RWPE2 (cell line): ENCODE measurements at regions not wholly inside any gene's neighbourhood (a gene's known extent, or its start where the extent isn't known, plus 50 kb on each side); places are given as distances from the start of the nearest gene placed in this dataset.

Experiments used
- ATAC-seq: fragments of 200-7000 bp; cut with Tn5 transposase; 3 replicates; pipeline ENCODE4 v1.9.1; 2021; ENCODE audit warnings: low read depth
- DNase-seq: peaks from one replicate; pipeline ENCODE4 v3.0.0-alpha.2; 2020; ENCODE audit warnings: low spot score
- H3K27ac ChIP-seq: fragments of 450-650 bp; 2 replicates; pipeline ENCODE4 v1.5.1; 2017; ENCODE audit warnings: mild to moderate bottlenecking; ENCODE audit not compliant: poor library complexity, severe bottlenecking
- H3K27me3 ChIP-seq: fragments of 250-450 bp; sonication (Bioruptor Pico); 2 replicates; pipeline ENCODE4 v1.5.1; 2021; ENCODE audit warnings: mild to moderate bottlenecking, moderate library complexity; ENCODE audit not compliant: insufficient read depth, poor library complexity, severe bottlenecking
- H3K36me3 ChIP-seq: fragments of 250-450 bp; sonication (Bioruptor Pico); 2 replicates; pipeline ENCODE4 v1.5.1; 2020; ENCODE audit warnings: low read depth, mild to moderate bottlenecking, moderate library complexity
- H3K4me1 ChIP-seq: fragments of 250-450 bp; sonication (Bioruptor Pico); 2 replicates; pipeline ENCODE4 v1.5.1; 2021; ENCODE audit warnings: mild to moderate bottlenecking, moderate library complexity; ENCODE audit not compliant: insufficient read depth, poor library complexity, severe bottlenecking
- H3K4me3 ChIP-seq: fragments of 250-450 bp; sonication (Bioruptor Pico); 2 replicates; pipeline ENCODE4 v1.5.1; 2021; ENCODE audit warnings: mild to moderate bottlenecking, moderate library complexity; ENCODE audit not compliant: severe bottlenecking
- H3K9me3 ChIP-seq: fragments of 250-450 bp; sonication (Bioruptor Pico); 2 replicates; pipeline ENCODE4 v1.5.1; 2021; ENCODE audit warnings: mild to moderate bottlenecking, moderate library complexity; ENCODE audit not compliant: severe bottlenecking
- CTCF ChIP-seq: fragments of 450-650 bp; IDR thresholded peaks from one replicate; pipeline ENCODE4 v1.5.1; 2017; ENCODE audit warnings: mild to moderate bottlenecking, moderate library complexity; ENCODE audit not compliant: poor library complexity, severe bottlenecking

GRCh38 chr4:53744446-53745160, 153.3 kb upstream of the LNX1 start:
- TF ChIP-seq CTCF: no peak
- Histone ChIP-seq H3K27ac (no peak overlapping the region), H3K4me1 (no peaks in the 10 kb centered on the region), H3K4me3 (no peak overlapping the region), H3K9me3 (no peaks in the 10 kb centered on the region), H3K36me3 (no peaks in the 10 kb centered on the region), H3K27me3 (no peaks in the 10 kb centered on the region)
- ATAC-seq (no peak), DNase-seq (no peak)

GRCh38 chr4:53734584-53735353, 143.5 kb upstream of the LNX1 start:
- Histone ChIP-seq H3K4me3 (no peak overlapping the region), H3K4me1 (peaks cover 21% of the 10 kb centered on the region), H3K36me3 (no peaks in the 10 kb centered on the region), H3K27me3 (no peaks in the 10 kb centered on the region), H3K27ac (peak overlapping the region; percentile 95), H3K9me3 (peaks cover 2% of the 10 kb centered on the region)
- no peak for TF ChIP-seq CTCF
- DNase-seq: no peak
- ATAC-seq: peak; percentile 79

GRCh38 chr4:53734182-53734581, 142.9 kb upstream of the LNX1 start:
- H3K4me3 ChIP-seq: no peak overlapping the region
- ATAC-seq: no peak
- H3K36me3 ChIP-seq: no peaks in the 10 kb centered on the region
- no peak for TF ChIP-seq CTCF
- H3K27ac ChIP-seq: peak overlapping the region; percentile 95
- H3K4me1 ChIP-seq: peaks cover 21% of the 10 kb centered on the region
- no peak for DNase-seq
- no peaks in the 10 kb centered on the region for H3K27me3 ChIP-seq
- H3K9me3 ChIP-seq: peaks cover 2% of the 10 kb centered on the region

- no peak for TF ChIP-seq CTCF
These were observed 141.4 kb upstream of the LNX1 start for GRCh38 chr4:53732661-53733060.

More at GRCh38 chr4:53732661-53733060, 141.4 kb upstream of the LNX1 start:
- no peak overlapping the region for H3K4me3 ChIP-seq
- no peak for DNase-seq
- no peaks in the 10 kb centered on the region for H3K36me3 ChIP-seq
- no peak for ATAC-seq
- H3K4me1 ChIP-seq: peaks cover 21% of the 10 kb centered on the region
- H3K9me3 ChIP-seq: peaks cover 2% of the 10 kb centered on the region
- no peak overlapping the region for H3K27ac ChIP-seq
- H3K27me3 ChIP-seq: no peaks in the 10 kb centered on the region
